ENCODE measurements at regions not wholly inside any gene's neighbourhood (a gene's known extent, or its start where the extent isn't known, plus 50 kb on each side); places are given as distances from the start of the nearest gene placed in this dataset.

DNA sequence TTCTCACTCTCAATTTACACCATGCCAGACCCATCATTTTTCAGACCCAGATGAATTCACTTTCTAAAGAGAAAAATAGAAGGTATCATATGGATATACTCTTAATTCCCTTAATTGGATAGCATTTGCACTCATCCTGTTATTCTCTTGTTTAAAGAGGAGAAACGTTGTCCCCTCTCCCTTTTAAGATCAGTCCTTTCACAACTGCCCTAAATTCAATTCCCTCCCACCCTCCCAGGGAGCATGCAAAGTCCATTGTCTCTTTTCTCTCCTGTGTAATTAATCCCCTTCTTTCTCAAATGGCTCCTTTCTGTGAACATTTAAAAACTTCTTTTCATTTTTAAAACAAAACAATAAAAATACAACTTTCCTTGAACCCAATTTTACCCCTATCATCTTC is 124.7 kb upstream of the TLL1 start:
- Histone ChIP-seq H3K27me3 (ENCODE audit: insufficient read depth, low read length) (no peaks in the 10 kb centered on the region), H2BK20ac (ENCODE audit: low read depth, low read length, poor library complexity, severe bottlenecking) (no peak overlapping the region), H2BK120ac (ENCODE audit: low read depth, low read length, poor library complexity, severe bottlenecking) (no peak overlapping the region), H4K91ac (ENCODE audit: insufficient read length, low read depth, low read length) (no peak overlapping the region), H3T11ph (ENCODE audit: low read length) (no peak overlapping the region), H4K8ac (replicated peaks; ENCODE audit: insufficient read length, low read depth, low read length) (no peak overlapping the region), H2AK5ac (ENCODE audit: insufficient read length, low read length) (no peak overlapping the region), H3K4me2 (ENCODE audit: insufficient read depth, insufficient read length, low read length) (no peak overlapping the region), H3K79me2 (ENCODE audit: insufficient read depth, low read length) (no peaks in the 10 kb centered on the region), H2BK15ac (ENCODE audit: low read depth, low read length) (no peak overlapping the region), H3K14ac (ENCODE audit: insufficient read depth, low read length) (no peak overlapping the region), H3K9me3 (ENCODE audit: control insufficient read depth, low read depth, low read length) (no peaks in the 10 kb centered on the region), H4K5ac (ENCODE audit: insufficient read length, low read depth, low read length) (no peak overlapping the region), H3K18ac (ENCODE audit: insufficient read length, low read depth, low read length) (no peak overlapping the region), H2BK12ac (ENCODE audit: insufficient read length, low read depth, low read length) (no peak overlapping the region), H3K27ac (ENCODE audit: insufficient read length, low read depth, low read length) (no peak overlapping the region), H3K4me1 (ENCODE audit: insufficient read depth, low read length) (no peaks in the 10 kb centered on the region; the same call in 1 of the 2 replicates), H3K4ac (ENCODE audit: low read depth, low read length) (no peak overlapping the region), H3K23me2 (ENCODE audit: insufficient read length, low read depth, low read length, poor library complexity, severe bottlenecking) (no peaks in the 10 kb centered on the region), H4K20me1 (ENCODE audit: control insufficient read depth, insufficient read depth, insufficient read length) (no peaks in the 10 kb centered on the region), H3K79me1 (ENCODE audit: insufficient read depth, low read depth, low read length, poor library complexity, severe bottlenecking) (no peaks in the 10 kb centered on the region), H3K9ac (ENCODE audit: extremely low read depth, insufficient read length, low read length) (no peak overlapping the region), H3K23ac (ENCODE audit: insufficient read length, low read depth, low read length) (no peak overlapping the region), H2BK5ac (ENCODE audit: insufficient read length, low read length) (no peak overlapping the region), H3K56ac (ENCODE audit: insufficient read length, low read depth, low read length) (no peak overlapping the region), H2AFZ (ENCODE audit: low read length) (no peak overlapping the region)
- 0 out of 5 replicates have a peak, but pooled peaks cover 0 to 2% of the 10 kb centered on the region in 2 experiments for H3K9me3 Mint-ChIP-seq
- H3K27ac Mint-ChIP-seq, result peak overlapping the region in 1 of 3 experiments; percentile 62; a peak in 2 of 7 replicates
- WGBS (ENCODE audit: extremely low coverage, insufficient read length, low lambda C conversion rate), result no CpG with 5 or more reads among the region's 1 CpG
- no peak for DNase-seq
- peak overlapping the region; percentile 0 to 5; a peak in 2 of 5 replicates for H3K4me3 Mint-ChIP-seq
- peaks cover 0 to 3% (median 1%) of the 10 kb centered on the region in 3 experiments; a peak in 2 of 7 replicates for H3K36me3 Mint-ChIP-seq (ENCODE audit: insufficient read depth in 1 of 3, low read depth in 3 of 3)
- TF ChIP-seq CTCF (conservative IDR thresholded peaks at IDR 0.05), result no peak
- no peaks in the 10 kb centered on the region for H3K27me3 Mint-ChIP-seq (ENCODE audit: low read depth)
- H3K4me1 Mint-ChIP-seq, result peaks cover 49 to 50% of the 10 kb centered on the region in 2 experiments

Data from H9 (cell line).